A549 (cell line): ENCODE measurements at regions not wholly inside any gene's neighbourhood (a gene's known extent, or its start where the extent isn't known, plus 50 kb on each side); places are given as distances from the start of the nearest gene placed in this dataset.

ENCODE experiments used
- CBX2 ChIP-seq: fragments of 200-600 bp; sonication (generic); IDR thresholded peaks from 2 replicates; pipeline ENCODE4 v1.6.1; 2016; ENCODE audit warnings: low read depth, mild to moderate bottlenecking, borderline replicate concordance
- CHD2 ChIP-seq: fragments of 150-350 bp; IDR thresholded peaks from 2 replicates; pipeline ENCODE4 v1.6.1; 2014; ENCODE audit warnings: low read length; ENCODE audit not compliant: partially characterized antibody
- EP300 ChIP-seq, 2 experiments: fragments of >200 bp; sonication (Bioruptor Twin); formaldehyde crosslinking; IDR thresholded peaks; 2 replicates in 1 of 2; 3 replicates in 1 of 2; pipeline ENCODE4 v1.6.1; 2016 to 2017
- JUN ChIP-seq, 2 experiments: fragments of >200 bp; sonication (Bioruptor Twin); formaldehyde crosslinking; IDR thresholded peaks; 2 replicates in 1 of 2; 3 replicates in 1 of 2; pipeline ENCODE4 v1.6.1; 2016 to 2017
- MAFK ChIP-seq: fragments of 450-650 bp; IDR thresholded peaks from 2 replicates; pipeline ENCODE4 v1.6.1; 2014; ENCODE audit not compliant: partially characterized antibody
- MAZ ChIP-seq: fragments of 150-350 bp; IDR thresholded peaks from 2 replicates; pipeline ENCODE4 v1.6.1; 2014; ENCODE audit warnings: antibody characterized with exemption, low read depth, low read length, borderline replicate concordance
- POLR2A ChIP-seq: IDR thresholded peaks from 2 replicates; pipeline ENCODE4 v1.6.1; 2012; ENCODE audit warnings: mild to moderate bottlenecking, low read length
- TF ChIP-seq, protein P1 (sequence below): fragments of >200 bp; sonication (Bioruptor Twin); formaldehyde crosslinking; IDR thresholded peaks from 3 replicates; pipeline ENCODE4 v1.5.1; 2016
- TF ChIP-seq, protein P2 (sequence below): fragments of 200-600 bp; sonication (generic); IDR thresholded peaks from 2 replicates; pipeline ENCODE4 v1.6.1; 2016; ENCODE audit warnings: antibody characterized with exemption, mild to moderate bottlenecking, moderate library complexity

DNA sequence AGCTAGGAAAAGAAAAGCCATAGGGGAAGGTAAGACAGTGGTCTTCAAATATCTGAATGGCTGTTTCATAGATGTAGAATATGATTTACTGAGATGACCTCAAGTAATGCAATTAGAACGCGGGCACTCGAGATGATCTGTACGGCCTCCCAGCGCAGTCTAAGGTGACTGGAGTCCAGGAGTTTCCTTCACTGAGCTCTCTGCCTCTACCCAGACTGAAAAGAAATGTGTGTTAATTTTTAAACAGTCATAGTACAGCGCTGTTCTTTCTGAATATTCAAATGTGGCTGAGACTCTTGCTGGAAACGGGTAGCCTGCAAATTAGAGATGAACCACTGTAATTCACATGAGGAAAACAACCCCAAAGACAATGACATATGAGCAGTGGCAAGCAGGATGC lies 562.4 kb upstream of the AUTS2 start:
- TF ChIP-seq, protein P1, sequence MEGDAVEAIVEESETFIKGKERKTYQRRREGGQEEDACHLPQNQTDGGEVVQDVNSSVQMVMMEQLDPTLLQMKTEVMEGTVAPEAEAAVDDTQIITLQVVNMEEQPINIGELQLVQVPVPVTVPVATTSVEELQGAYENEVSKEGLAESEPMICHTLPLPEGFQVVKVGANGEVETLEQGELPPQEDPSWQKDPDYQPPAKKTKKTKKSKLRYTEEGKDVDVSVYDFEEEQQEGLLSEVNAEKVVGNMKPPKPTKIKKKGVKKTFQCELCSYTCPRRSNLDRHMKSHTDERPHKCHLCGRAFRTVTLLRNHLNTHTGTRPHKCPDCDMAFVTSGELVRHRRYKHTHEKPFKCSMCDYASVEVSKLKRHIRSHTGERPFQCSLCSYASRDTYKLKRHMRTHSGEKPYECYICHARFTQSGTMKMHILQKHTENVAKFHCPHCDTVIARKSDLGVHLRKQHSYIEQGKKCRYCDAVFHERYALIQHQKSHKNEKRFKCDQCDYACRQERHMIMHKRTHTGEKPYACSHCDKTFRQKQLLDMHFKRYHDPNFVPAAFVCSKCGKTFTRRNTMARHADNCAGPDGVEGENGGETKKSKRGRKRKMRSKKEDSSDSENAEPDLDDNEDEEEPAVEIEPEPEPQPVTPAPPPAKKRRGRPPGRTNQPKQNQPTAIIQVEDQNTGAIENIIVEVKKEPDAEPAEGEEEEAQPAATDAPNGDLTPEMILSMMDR = no peak
- TF ChIP-seq EP300 (IDR thresholded peaks at IDR 0.05) (no peak), POLR2A (no peak), MAFK (no peak), CBX2 (no peak), MAZ (no peak), JUN (IDR thresholded peaks at IDR 0.05) (no peak), CHD2 (no peak)
- TF ChIP-seq, protein P2, sequence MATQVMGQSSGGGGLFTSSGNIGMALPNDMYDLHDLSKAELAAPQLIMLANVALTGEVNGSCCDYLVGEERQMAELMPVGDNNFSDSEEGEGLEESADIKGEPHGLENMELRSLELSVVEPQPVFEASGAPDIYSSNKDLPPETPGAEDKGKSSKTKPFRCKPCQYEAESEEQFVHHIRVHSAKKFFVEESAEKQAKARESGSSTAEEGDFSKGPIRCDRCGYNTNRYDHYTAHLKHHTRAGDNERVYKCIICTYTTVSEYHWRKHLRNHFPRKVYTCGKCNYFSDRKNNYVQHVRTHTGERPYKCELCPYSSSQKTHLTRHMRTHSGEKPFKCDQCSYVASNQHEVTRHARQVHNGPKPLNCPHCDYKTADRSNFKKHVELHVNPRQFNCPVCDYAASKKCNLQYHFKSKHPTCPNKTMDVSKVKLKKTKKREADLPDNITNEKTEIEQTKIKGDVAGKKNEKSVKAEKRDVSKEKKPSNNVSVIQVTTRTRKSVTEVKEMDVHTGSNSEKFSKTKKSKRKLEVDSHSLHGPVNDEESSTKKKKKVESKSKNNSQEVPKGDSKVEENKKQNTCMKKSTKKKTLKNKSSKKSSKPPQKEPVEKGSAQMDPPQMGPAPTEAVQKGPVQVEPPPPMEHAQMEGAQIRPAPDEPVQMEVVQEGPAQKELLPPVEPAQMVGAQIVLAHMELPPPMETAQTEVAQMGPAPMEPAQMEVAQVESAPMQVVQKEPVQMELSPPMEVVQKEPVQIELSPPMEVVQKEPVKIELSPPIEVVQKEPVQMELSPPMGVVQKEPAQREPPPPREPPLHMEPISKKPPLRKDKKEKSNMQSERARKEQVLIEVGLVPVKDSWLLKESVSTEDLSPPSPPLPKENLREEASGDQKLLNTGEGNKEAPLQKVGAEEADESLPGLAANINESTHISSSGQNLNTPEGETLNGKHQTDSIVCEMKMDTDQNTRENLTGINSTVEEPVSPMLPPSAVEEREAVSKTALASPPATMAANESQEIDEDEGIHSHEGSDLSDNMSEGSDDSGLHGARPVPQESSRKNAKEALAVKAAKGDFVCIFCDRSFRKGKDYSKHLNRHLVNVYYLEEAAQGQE = no peak
